HG03432 (cell line): ENCODE measurements at regions not wholly inside any gene's neighbourhood (a gene's known extent, or its start where the extent isn't known, plus 50 kb on each side); places are given as distances from the start of the nearest gene placed in this dataset.
"Not testable (repeated sequence)": the region's sequence is repeated elsewhere in the genome, so short reads cannot be mapped to it uniquely, and the experiment has no call there.

Experiments
- ATAC-seq: cut with Tn5 transposase; IDR thresholded peaks from one replicate; pipeline ENCODE4 v1.9.1; 2021; ENCODE audit warnings: mild to moderate bottlenecking, moderate library complexity; ENCODE audit not compliant: unreplicated experiment

- ATAC-seq: no peak
Measured at GRCh38 chr14:62462988-62463387, 582.3 kb downstream of the KCNH5 start.

DNA sequence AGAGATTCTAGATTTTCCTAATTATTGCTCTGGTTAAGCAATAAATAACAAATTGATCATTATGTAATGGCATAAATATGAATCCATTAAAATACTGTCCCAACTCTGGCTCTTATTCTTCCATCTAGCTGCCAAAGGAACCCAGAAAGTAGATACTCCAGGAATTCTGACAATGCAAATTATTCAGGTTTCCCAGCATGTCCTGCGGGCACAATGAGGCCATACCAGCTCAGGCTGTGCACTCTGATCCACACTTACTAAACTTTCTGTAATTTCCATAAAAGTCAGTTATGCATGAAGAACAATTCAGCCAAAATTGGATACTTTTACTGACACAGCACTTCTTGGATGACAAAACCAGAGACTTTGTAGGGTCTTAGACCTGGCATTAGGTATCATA lies 576.3 kb downstream of the KCNH5 start:
- ATAC-seq: no peak

DNA sequence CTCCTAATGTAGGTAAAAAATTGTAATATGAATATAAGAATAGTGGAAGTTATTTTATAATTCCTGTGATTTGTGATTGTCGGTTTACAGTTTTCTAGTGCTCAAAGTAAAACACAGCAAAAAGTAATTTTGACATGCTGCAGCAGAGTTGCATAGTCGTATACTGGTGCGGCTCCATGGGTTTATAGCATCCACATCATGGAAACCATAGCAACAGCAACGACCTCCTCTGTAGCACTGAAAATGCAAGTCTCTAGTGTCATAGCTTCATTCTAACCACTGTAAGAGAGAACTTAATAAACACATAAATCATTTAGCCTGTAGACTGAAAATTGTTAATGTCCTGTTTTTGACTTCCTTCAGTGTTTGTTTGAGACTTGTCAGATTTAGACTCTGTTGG lies 574.3 kb downstream of the KCNH5 start:
- ATAC-seq: no peak

- ATAC-seq: no peak
Measured at GRCh38 chr14:62491146-62491545, 554.1 kb downstream of the KCNH5 start.

GRCh38 chr14:62497708-62498107 lies 547.5 kb downstream of the KCNH5 start:
- ATAC-seq: no peak

GRCh38 chr14:62501021-62501750 lies 544.1 kb downstream of the KCNH5 start:
- ATAC-seq: no peak

- ATAC-seq: no peak
Measured at GRCh38 chr14:62505045-62505444, 540.2 kb downstream of the KCNH5 start.

- not testable (repeated sequence) for ATAC-seq
Measured at GRCh38 chr14:62521309-62521708, 523.9 kb downstream of the KCNH5 start.

GRCh38 chr14:62528296-62528695 lies 517.0 kb downstream of the KCNH5 start:
- ATAC-seq: no peak

- no peak for ATAC-seq
Measured at GRCh38 chr14:62532181-62532580, 513.1 kb downstream of the KCNH5 start.

GRCh38 chr14:62546862-62547474 lies 498.3 kb downstream of the KCNH5 start:
- ATAC-seq: no peak

DNA sequence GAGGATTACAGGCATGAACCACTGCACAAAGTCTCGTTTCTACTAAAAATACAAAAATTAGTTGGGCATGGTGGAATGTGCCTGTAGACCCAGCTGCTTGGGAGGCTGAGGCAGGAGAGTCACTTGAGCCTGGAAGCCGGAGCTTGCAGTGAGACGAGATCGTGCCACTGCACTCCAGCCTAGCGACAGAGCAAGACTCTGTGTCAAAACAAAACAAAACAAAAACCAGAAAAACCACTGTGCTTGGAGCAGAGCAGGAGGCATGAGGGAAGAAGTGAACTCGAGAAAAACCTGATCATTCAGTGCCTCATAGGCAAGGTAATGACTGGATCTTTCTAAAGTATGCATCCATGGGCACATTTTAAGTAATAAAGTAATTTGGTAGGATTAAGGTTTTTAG lies 487.8 kb downstream of the KCNH5 start:
- ATAC-seq: no peak

DNA sequence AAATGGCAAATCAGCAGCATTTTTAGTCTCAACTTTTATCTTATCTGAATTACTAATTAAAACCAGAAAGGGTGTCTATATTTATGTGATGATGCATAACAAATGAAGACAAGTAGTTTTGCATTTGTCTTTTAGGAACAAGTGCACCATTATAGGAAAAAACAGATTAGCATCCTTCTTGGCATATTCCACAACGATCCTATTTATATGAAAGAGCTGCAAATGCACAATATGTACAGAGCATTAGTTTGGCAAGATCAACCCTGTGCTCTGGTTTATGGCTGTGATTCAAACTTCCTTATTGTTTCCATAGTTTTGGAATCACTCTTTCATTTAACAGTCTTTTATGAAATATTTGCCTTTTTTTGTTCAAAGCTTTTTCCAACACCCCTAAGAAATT lies 486.8 kb downstream of the KCNH5 start:
- no peak for ATAC-seq

GRCh38 chr14:62585247-62585646 lies 460.0 kb downstream of the KCNH5 start:
- no peak for ATAC-seq

GRCh38 chr14:62592877-62593276 lies 452.4 kb downstream of the KCNH5 start:
- ATAC-seq: no peak

DNA sequence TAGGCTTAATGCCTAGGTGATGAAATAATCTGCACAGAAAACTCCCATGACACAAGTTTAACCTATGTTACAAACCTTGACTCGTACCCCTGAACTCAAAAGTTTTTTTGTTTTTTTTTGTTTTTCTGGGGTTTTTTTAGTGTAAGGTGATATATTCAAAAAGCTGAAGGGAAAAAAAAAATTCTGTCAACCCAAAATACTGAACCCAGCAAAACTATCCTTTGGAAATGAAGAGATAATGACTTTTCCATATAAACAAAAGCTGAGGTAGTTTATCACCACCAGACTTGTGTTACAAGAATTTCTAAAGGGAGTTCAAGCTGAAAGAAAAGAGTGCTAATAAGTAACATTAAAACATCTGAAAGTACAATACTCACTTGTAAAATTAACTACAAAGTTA lies 448.1 kb downstream of the KCNH5 start:
- no peak for ATAC-seq

DNA sequence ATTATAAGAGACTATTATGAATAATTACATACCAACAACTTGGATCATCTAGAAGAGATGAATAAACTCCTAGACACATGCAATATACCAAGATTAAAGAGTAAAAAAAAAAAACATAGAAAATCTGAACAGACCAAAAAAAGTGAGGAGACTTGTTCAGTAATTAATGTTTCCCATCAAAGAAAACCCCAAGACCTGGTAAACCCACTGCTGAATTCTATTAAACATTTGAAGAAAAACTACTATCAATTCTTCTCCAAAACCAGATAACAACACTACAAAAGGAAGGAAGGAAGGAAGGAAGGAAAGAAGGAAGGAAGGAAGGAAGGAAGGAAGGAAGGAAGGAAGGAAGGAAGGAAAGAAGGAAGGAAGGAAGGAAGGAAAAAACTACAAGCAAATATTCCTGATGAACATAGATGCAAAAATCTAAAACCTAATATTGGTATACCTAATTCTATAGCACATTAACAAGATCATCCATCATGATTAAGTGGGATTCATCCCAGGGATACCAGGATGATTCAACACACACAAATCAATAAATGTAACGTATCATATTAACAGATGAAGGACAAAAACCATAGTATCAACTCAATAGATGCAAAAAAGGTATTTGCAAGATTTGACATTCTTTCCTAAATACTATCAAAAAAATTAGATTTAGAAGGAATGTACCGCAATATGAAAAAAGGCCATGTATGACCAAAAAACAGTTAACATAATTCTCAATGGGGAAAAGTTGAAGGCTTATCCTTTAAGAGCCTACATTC lies 445.5 kb downstream of the KCNH5 start:
- no peak for ATAC-seq

GRCh38 chr14:62602712-62603111 lies 442.5 kb downstream of the KCNH5 start:
- ATAC-seq: no peak

GRCh38 chr14:62604524-62604923 lies 440.7 kb downstream of the KCNH5 start:
- no peak for ATAC-seq

- no peak for ATAC-seq
Measured at GRCh38 chr14:62614122-62614521, 431.1 kb downstream of the KCNH5 start.

DNA sequence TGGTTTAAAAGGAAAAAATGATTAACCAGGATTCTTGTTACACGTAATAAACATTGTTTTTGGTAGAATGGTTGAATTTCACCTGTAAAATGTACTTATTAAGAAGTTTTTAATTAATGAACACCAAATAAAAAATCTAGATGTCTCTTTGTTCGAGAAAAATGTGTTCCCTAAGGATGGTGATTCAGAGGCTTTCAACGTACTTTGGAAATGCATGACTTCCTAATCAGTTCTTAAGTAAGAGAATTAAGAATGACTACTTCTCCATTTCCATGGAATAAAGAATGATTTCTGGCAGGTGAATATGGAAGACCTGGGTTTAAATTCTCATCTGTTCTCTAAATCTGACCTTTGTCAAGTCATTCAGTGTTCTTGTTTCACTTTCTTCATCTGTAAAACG lies 428.6 kb downstream of the KCNH5 start:
- ATAC-seq: no peak

DNA sequence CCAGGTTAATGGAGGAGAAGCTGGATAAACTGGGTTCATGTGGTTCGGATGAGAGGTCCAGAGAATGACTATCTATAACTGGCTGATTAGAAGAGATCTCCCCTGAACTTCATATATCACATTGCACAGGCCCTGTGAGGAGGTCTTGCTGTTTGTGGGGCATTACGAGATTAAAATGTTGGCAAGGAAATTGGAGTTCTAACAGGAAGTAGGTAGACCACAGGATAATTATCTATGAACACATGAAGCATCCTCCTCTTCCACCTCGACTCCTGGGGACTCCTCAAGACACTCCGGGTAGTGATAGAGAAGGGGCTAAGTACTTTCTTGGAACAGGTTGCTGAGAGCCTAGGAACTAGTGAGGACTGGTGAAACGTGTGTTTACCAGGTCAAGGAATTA lies 418.8 kb downstream of the KCNH5 start:
- ATAC-seq: no peak
